AG09319 (cell line): ENCODE measurements at regions not wholly inside any gene's neighbourhood (a gene's known extent, or its start where the extent isn't known, plus 50 kb on each side); places are given as distances from the start of the nearest gene placed in this dataset.

Experiments used
- DNase-seq: peaks from one replicate; pipeline ENCODE4 v3.0.0-alpha.2; 2010; ENCODE audit warnings: low read depth; ENCODE audit errors: extremely low read depth
- TF ChIP-seq, protein P1 (sequence below): IDR thresholded peaks from 2 replicates; pipeline ENCODE4 v1.5.1; 2011; ENCODE audit warnings: low read depth, mild to moderate bottlenecking, inconsistent platforms, low read length, moderate library complexity

DNA sequence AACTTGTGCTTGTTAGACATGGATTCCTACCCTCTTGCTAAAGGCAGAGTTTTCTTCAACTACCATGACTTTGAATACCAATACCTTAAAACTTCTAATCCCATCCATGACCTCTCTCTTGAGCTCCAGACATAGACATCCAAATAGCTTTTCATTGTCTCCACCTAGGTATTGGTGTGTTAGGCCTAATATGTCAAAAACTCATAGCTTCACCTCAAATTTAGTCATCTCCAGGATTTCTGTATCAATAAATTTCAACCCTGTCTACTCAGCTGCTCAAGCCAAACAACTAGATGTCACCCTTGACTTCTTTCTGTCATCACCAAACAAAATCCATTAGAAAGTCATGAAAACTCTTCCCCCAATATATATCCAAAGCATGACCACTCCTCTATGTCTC lies 617.7 kb upstream of the GRIA3 start:
- TF ChIP-seq, protein P1, sequence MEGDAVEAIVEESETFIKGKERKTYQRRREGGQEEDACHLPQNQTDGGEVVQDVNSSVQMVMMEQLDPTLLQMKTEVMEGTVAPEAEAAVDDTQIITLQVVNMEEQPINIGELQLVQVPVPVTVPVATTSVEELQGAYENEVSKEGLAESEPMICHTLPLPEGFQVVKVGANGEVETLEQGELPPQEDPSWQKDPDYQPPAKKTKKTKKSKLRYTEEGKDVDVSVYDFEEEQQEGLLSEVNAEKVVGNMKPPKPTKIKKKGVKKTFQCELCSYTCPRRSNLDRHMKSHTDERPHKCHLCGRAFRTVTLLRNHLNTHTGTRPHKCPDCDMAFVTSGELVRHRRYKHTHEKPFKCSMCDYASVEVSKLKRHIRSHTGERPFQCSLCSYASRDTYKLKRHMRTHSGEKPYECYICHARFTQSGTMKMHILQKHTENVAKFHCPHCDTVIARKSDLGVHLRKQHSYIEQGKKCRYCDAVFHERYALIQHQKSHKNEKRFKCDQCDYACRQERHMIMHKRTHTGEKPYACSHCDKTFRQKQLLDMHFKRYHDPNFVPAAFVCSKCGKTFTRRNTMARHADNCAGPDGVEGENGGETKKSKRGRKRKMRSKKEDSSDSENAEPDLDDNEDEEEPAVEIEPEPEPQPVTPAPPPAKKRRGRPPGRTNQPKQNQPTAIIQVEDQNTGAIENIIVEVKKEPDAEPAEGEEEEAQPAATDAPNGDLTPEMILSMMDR = no peak
- no peak for DNase-seq

DNA sequence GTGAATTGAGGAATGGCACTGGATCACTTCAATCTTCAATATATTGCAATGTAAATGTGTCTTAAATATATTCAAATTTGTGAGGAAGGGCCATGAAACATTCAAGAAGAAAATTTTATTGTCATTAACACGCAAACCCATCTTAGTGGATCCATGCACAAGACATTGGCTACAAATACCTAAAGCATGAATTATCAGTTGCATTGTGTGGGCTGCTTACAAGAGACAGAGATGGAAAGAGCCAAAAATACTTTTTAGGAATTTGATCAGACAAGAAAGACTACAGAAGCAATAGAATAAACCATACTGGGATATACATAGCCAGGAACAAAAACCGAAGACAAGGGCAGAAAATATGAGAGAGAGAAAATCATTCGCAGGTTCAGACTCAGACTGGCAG lies 616.2 kb upstream of the GRIA3 start:
- DNase-seq = no peak
- TF ChIP-seq, protein P1 = no peak

DNA sequence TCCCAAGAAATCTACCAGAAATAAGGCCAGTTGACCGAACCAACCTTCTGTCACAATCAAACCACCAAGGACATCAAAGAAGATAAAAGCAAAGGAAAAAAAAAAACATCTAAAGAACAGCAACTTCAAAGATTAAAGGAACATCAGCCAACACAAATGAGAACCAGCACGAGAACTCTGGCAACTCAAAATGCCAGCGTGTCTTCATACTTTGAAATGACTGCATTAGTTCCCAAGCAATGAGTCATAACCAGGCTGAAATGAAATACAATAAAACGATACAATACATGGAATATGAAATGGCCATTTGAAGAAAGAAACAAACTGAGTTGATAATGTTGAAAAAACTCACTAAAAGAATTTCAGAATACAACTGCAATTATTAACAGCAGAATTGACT lies 611.6 kb upstream of the GRIA3 start:
- TF ChIP-seq, protein P1 = no peak
- DNase-seq = no peak

DNA sequence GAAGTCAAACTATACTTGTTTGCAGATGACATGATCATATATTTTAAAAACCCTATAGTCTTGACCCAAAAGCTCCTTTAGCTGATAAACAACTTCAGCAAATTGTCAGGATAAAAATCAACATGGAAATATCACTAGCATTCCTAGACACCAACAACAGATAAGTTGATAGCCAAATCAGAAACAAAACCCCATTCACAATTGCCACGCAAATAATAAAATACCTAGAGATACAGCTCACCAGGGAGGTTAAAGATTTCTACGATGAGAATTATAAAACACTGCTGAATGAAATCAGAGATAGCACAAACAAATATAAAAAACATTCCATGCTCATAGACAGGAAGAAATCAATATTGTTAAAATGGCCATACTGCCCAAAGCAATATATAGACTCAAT lies 605.0 kb upstream of the GRIA3 start:
- TF ChIP-seq, protein P1 = no peak
- DNase-seq = no peak

DNA sequence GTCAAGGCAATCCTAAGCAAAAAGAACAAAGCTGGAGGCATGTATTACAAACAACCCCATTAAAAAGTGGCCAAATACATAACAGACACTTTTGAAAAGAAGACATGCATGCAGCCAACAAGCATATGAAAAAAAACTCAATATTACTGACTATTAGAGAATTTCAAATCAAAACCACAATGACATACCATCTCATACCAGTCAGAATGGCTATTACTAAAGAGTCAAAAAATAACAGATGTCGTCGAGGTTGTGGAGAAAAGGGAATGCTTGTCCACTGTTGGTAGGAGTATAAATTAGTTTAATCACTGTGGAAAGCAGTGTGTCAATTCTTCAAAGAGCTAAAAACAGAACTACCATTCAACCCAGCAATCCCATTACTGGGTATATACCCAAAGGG lies 604.6 kb upstream of the GRIA3 start:
- TF ChIP-seq, protein P1 = no peak
- no peak for DNase-seq

DNA sequence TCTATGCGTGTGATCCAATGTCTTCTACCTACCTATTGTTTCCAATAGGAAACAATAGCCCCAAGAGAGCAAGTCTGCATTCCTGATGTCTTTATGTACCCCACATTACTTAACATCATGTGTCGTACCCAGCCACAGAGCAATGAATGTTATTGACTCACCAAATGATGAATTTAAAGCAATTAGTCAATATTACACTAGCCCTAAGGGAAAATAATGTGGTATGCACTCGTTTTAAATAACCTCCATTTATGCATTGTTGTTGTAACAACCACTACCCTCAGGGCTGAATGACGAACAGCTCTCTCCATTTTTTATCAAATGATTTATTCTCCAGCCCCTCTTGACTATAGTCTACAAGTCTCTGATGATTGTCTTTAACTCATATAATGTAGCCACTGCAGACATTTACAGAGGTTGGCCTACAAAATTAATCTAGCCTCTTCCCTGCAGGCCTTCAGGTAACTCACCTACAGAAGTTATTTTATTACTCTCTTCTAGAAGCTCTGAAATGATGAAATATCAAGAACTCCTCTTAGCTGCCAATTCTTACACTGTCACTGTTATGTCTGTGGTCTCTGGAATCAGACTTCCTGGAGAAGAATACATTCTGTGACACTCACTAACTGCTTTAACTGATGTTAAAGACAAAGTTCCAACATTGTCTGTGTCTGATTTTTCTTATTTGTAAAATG lies 601.7 kb upstream of the GRIA3 start:
- TF ChIP-seq, protein P1 = no peak
- no peak for DNase-seq

DNA sequence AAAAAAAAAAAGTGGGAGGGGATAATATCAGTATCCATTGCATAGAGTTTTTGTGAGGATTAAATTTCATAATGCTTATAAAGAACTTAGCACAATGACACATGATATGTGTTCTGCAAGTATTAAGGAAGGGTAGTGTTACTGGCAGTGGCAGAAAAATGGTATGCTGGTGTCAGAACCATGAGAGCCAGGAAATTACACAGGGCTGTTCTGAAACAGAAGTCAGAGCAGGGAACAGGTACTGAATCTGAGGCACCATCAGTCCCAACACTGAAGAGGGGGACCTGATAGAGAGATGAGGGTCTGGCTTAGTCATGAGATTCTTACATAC lies 601.1 kb upstream of the GRIA3 start:
- TF ChIP-seq, protein P1 = no peak
- DNase-seq = no peak
